Body of pancreas (tissue), 4 donors: ENCODE measurements at regions not wholly inside any gene's neighbourhood (a gene's known extent, or its start where the extent isn't known, plus 50 kb on each side); places are given as distances from the start of the nearest gene placed in this dataset.

ENCODE experiments used
- ATAC-seq: fragments of 150-250 bp; one replicate; pipeline ENCODE4 v1.9.1; 2016
- DNase-seq, 4 donors: peaks; one replicate each; pipeline ENCODE4 v3.0.0-alpha.2; 2019
- H3K27ac ChIP-seq, 4 donors: fragments of 200-600 bp; sonication (generic); 1 replicate in 3 of 4; 2 replicates in 1 of 4; pipeline versions ENCODE4 v1.5.1 to v1.6.1; 2016 to 2019; ENCODE audit warnings: mild to moderate bottlenecking in 1 of 4, mixed read lengths in 1 of 4, moderate library complexity in 1 of 4
- H3K27me3 ChIP-seq, 2 donors: fragments of 200-600 bp; sonication (generic); one replicate each; pipeline ENCODE4 v1.6.0; 2016; ENCODE audit warnings: mild to moderate bottlenecking in 1 of 2
- H3K36me3 ChIP-seq, 2 donors: fragments of 200-600 bp; sonication (generic); replicated peaks in 1 of 2; 2 replicates each; pipeline ENCODE4 v1.5.1; 2016; ENCODE audit warnings: low read depth in 2 of 2; ENCODE audit not compliant: insufficient read depth in 1 of 2
- H3K4me1 ChIP-seq: fragments of 200-600 bp; sonication (generic); one replicate; pipeline ENCODE4 v1.6.0; 2016
- H3K4me3 ChIP-seq, 2 donors: fragments of 200-600 bp; sonication (generic); 1 replicate in 1 of 2; 2 replicates in 1 of 2; pipeline ENCODE4 v1.5.1; 2016 to 2019
- H3K9me3 ChIP-seq, 3 donors: fragments of 200-600 bp; sonication (generic); 1 replicate in 2 of 3; 2 replicates in 1 of 3; pipeline ENCODE4 v1.5.1; 2016
- POLR2A ChIP-seq, 3 donors: fragments of 450-650 bp; IDR thresholded peaks; one replicate each; pipeline ENCODE4 v1.6.1; 2016; ENCODE audit warnings: antibody characterized with exemption in 3 of 3, mild to moderate bottlenecking in 2 of 3
- WGBS, 2 donors: methylation state at CpG; one replicate each; pipeline ENCODE4 v1.1.5; 2017; 5-methylcytosine and 5-hydroxymethylcytosine counted together
- intact Hi-C: fragments of 100-400 bp; cut with DNase I; formaldehyde crosslinking; loops from one replicate; pipeline ENCODE4 v1.15.1; 2023
- TF ChIP-seq, protein P1 (sequence below), 7 experiments: fragments of 450-650 bp in 4 of 7; fragments of 200-600 bp in 3 of 7; sonication (generic) in 3 of 7; IDR thresholded peaks; one replicate each; pipeline ENCODE4 v1.5.1; 2016 to 2019; ENCODE audit warnings: antibody characterized with exemption in 7 of 7

DNA sequence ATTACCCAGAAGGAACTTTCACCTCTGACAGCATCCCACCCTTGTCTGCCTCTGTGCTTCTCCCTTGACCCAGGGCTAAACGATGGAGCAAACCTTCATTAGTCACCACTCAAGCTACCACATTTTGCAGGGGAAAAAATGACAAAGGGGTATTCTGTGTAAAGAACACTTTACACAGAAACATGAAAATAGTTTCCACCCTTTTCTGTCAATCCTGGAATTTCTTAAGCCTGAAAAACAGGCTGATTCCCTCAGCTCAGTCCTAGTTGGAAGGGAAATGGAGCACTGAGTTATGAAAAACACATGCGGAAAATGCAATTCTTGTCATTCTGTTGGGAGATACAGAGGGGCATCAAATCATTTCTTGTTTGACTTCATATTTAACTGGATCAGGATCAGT, 175.0 kb upstream of the HNRNPA3 start:
- H3K36me3 ChIP-seq = no peaks in the 10 kb centered on the region
- no peaks in the 10 kb centered on the region for H3K4me1 ChIP-seq
- no peak overlapping the region for H3K27ac ChIP-seq
- DNase-seq (no peak), ATAC-seq (no peak)
- no peaks in the 10 kb centered on the region for H3K9me3 ChIP-seq
- no peak overlapping the region for H3K4me3 ChIP-seq
- TF ChIP-seq POLR2A (IDR thresholded peaks at IDR 0.05) = no peak
- intact Hi-C loops = no loop called here
- no peaks in the 10 kb centered on the region for H3K27me3 ChIP-seq
- WGBS, 2 donors = 44 to 48% methylated on average over 2 of the region's 2 CpGs

DNA sequence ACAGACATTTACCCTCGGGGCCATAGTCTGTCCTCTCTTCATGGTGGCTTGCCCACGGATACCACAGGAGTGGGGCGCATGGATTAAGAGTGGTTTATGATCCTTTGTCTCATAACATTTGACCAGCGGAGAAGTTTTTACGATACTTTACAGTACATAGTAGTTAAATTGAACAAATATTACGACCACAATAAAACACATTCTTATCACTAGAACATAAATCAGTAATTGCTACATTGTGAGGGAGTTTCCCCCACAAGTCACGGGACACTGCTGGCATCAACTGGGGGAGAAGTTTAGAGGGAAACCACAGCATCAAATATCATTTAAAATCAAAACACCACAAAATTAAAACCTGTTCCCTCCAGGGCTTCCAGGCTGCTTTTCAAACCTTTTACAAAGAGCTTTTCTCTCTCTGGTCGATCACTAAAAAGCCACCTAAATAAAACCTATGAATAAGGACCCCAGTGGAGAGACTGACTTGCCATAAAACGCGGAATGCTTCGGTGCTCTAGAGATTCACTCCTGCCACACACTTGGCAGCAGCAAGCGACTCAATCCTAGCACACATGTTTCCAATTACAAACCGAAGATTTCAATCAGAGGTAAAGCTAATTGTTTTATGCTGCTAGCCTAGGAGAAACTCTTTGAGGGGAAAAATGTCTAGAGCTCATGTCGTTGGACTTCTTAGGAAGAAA, 173.7 kb upstream of the HNRNPA3 start:
- intact Hi-C loops = no loop called here
- H3K9me3 ChIP-seq = no peaks in the 10 kb centered on the region
- no peaks in the 10 kb centered on the region for H3K27me3 ChIP-seq

DNA sequence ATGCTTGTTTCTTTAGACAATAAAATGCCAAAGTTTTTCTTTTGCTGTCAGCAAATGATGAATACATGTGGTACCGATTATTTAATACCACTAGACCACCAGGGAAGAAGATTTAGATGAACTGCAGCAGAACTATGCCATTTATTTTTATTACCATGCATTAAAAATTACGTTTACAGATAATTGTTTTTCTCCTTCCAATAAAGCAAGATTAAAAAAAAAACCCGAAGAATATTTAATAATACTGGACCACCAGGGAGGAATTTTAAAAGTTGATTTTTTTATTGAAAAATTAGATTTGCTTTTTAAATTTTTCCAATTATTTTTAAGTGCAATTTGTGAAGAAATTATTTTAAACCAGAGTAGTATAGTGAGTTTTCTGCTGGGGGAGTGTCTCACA, 170.3 kb upstream of the HNRNPA3 start:
- intact Hi-C loops = no loop called here
- Histone ChIP-seq H3K27me3 (no peaks in the 10 kb centered on the region), H3K9me3 (no peaks in the 10 kb centered on the region), H3K4me1 (no peaks in the 10 kb centered on the region), H3K4me3 (no peak overlapping the region), H3K27ac (no peak overlapping the region), H3K36me3 (no peaks in the 10 kb centered on the region)
- TF ChIP-seq, protein P1, sequence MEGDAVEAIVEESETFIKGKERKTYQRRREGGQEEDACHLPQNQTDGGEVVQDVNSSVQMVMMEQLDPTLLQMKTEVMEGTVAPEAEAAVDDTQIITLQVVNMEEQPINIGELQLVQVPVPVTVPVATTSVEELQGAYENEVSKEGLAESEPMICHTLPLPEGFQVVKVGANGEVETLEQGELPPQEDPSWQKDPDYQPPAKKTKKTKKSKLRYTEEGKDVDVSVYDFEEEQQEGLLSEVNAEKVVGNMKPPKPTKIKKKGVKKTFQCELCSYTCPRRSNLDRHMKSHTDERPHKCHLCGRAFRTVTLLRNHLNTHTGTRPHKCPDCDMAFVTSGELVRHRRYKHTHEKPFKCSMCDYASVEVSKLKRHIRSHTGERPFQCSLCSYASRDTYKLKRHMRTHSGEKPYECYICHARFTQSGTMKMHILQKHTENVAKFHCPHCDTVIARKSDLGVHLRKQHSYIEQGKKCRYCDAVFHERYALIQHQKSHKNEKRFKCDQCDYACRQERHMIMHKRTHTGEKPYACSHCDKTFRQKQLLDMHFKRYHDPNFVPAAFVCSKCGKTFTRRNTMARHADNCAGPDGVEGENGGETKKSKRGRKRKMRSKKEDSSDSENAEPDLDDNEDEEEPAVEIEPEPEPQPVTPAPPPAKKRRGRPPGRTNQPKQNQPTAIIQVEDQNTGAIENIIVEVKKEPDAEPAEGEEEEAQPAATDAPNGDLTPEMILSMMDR (IDR thresholded peaks at IDR 0.05) = no peak
- no peak for TF ChIP-seq POLR2A (IDR thresholded peaks at IDR 0.05)
- ATAC-seq (no peak), DNase-seq (no peak)
- 53 to 58% methylated on average over 3 of the region's 3 CpGs for WGBS, 2 donors

More for the DNA sequence above, 173.7 kb upstream of the HNRNPA3 start:
- no peak for ATAC-seq
- Histone ChIP-seq H3K4me3 (no peak overlapping the region), H3K4me1 (no peaks in the 10 kb centered on the region), H3K27ac (no peak overlapping the region), H3K36me3 (no peaks in the 10 kb centered on the region)
- 53 to 59% methylated on average over 14 of the region's 14 CpGs for WGBS, 2 donors
- no peak for DNase-seq
- TF ChIP-seq, protein P1 (IDR thresholded peaks at IDR 0.05) = no peak
- TF ChIP-seq POLR2A (IDR thresholded peaks at IDR 0.05) = no peak

DNA sequence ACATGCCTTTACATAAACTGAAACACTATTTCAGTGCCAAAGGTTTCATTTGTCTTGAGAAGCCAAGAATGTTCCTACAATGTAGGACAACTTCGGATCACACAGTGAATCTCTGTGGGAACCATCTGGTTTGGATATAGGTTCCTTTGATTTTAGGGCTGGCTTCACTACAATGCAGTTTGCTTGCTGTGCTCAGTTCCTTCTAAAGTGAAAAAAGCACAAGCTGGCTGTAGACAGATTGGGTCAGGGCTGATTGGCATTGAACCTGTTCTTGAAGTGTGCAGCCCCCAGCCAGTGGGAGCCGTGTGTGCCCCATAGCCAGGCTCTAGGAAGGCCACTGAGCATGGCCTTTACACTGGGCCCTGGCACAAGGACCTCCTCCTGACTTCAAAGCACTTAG, 167.9 kb upstream of the HNRNPA3 start:
- H3K4me3 ChIP-seq = no peak overlapping the region
- H3K27ac ChIP-seq = no peak overlapping the region
- no peaks in the 10 kb centered on the region for H3K27me3 ChIP-seq
- intact Hi-C loops = no loop called here
- DNase-seq = no peak
- H3K36me3 ChIP-seq = no peaks in the 10 kb centered on the region
- TF ChIP-seq, protein P1 (IDR thresholded peaks at IDR 0.05) = no peak
- no peak for TF ChIP-seq POLR2A (IDR thresholded peaks at IDR 0.05)
- ATAC-seq = no peak
- H3K4me1 ChIP-seq = no peaks in the 10 kb centered on the region
- WGBS, 2 donors = 44 to 48% methylated on average over 2 of the region's 2 CpGs
- H3K9me3 ChIP-seq = no peaks in the 10 kb centered on the region

DNA sequence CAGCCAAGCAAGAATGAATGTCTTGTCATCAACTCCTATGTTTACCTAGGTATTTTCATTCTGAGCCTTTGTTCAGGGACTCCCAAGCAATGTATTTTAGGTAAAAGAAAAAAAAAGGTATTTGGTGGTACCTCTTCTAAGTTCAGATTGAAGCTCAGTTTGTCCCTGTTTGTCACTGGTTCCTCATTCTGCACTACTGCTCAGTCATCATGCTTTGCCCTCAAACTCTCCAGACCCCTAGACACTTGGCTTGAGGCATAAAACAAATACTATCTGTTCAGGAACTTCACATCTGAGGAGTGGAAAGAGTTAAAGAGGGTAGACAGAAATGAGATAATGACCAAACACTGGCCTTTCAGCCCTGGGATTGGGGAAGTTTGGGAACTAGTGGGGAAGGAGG, 163.6 kb upstream of the HNRNPA3 start:
- no peak overlapping the region for H3K27ac ChIP-seq
- DNase-seq = no peak
- H3K27me3 ChIP-seq = no peaks in the 10 kb centered on the region
- TF ChIP-seq, protein P1 (IDR thresholded peaks at IDR 0.05) = no peak
- TF ChIP-seq POLR2A (IDR thresholded peaks at IDR 0.05) = no peak
- no peak for ATAC-seq
- intact Hi-C loops = no loop called here
- no peaks in the 10 kb centered on the region for H3K4me1 ChIP-seq
- no peak overlapping the region for H3K4me3 ChIP-seq
- no peaks in the 10 kb centered on the region for H3K9me3 ChIP-seq
- H3K36me3 ChIP-seq = no peaks in the 10 kb centered on the region
